Coronary artery (tissue), 2 donors: ENCODE measurements at regions not wholly inside any gene's neighbourhood (a gene's known extent, or its start where the extent isn't known, plus 50 kb on each side); places are given as distances from the start of the nearest gene placed in this dataset.

Experiments
- DNase-seq: peaks from one replicate; pipeline ENCODE4 v3.0.0-alpha.2; 2017; ENCODE audit warnings: low spot score
- H3K27ac ChIP-seq, 2 donors: fragments of 200-600 bp; sonication (generic); one replicate each; pipeline ENCODE4 v1.5.1; 2016 to 2019
- H3K4me3 ChIP-seq: fragments of 200-600 bp; sonication (generic); 2 replicates; pipeline ENCODE4 v1.5.1; 2016; ENCODE audit warnings: mild to moderate bottlenecking, moderate library complexity
- CTCF ChIP-seq: fragments of 200-600 bp; sonication (generic); IDR thresholded peaks from one replicate; pipeline ENCODE4 v1.5.1; 2019; ENCODE audit warnings: antibody characterized with exemption

GRCh38 chr4:163419074-163419473 lies 54.5 kb downstream of the TKTL2 start:
- Histone ChIP-seq H3K4me3 (no peak overlapping the region), H3K27ac (no peak overlapping the region)
- TF ChIP-seq CTCF, result no peak
- no peak for DNase-seq

- Histone ChIP-seq H3K27ac (no peak overlapping the region), H3K4me3 (no peak overlapping the region)
- no peak for TF ChIP-seq CTCF
- DNase-seq, result no peak
Observed at GRCh38 chr4:163415668-163416067, 57.9 kb downstream of the TKTL2 start.

- DNase-seq, result no peak
- H3K4me3 ChIP-seq, result no peak overlapping the region
- no peak overlapping the region for H3K27ac ChIP-seq
- TF ChIP-seq CTCF, result no peak
Observed at GRCh38 chr4:163414275-163414674, 59.3 kb downstream of the TKTL2 start.

GRCh38 chr4:163404580-163404979 lies 60.9 kb downstream of the NPY5R start:
- Histone ChIP-seq H3K27ac (no peak overlapping the region), H3K4me3 (peak overlapping the region; percentile 40)
- TF ChIP-seq CTCF, result no peak
- DNase-seq, result no peak

- no peak for TF ChIP-seq CTCF
- Histone ChIP-seq H3K4me3 (peak overlapping the region; percentile 40), H3K27ac (no peak overlapping the region)
- DNase-seq, result no peak
Observed at GRCh38 chr4:163404080-163404479, 60.4 kb downstream of the NPY5R start.
